Lung (tissue), 11 donors: ENCODE measurements at regions not wholly inside any gene's neighbourhood (a gene's known extent, or its start where the extent isn't known, plus 50 kb on each side); places are given as distances from the start of the nearest gene placed in this dataset.

ENCODE experiments used
- ATAC-seq: fragments of 200-7000 bp; cut with Tn5 transposase; one replicate; pipeline ENCODE4 v1.9.1; 2020; ENCODE audit warnings: moderate number of reproducible peaks; ENCODE audit not compliant: insufficient read depth, low FRiP score
- DNase-seq, 3 donors: peaks; one replicate each; pipeline ENCODE4 v3.0.0-alpha.2; 2013 to 2017
- H3K27ac ChIP-seq, 2 donors: one replicate each; pipeline ENCODE4 v1.5.1; 2013; ENCODE audit warnings: mild to moderate bottlenecking in 2 of 2, moderate library complexity in 2 of 2, control low read depth in 1 of 2, inconsistent platforms in 1 of 2, low read depth in 1 of 2, low read length in 1 of 2
- H3K27me3 ChIP-seq, 3 donors: one replicate each; pipeline ENCODE4 v1.5.1; 2013; ENCODE audit warnings: low read length in 2 of 3; ENCODE audit not compliant: control insufficient read depth in 3 of 3, insufficient read depth in 3 of 3
- H3K36me3 ChIP-seq, 4 donors: one replicate each; pipeline ENCODE4 v1.5.1; 2013; ENCODE audit warnings: low read length in 4 of 4, mild to moderate bottlenecking in 1 of 4, moderate library complexity in 1 of 4; ENCODE audit not compliant: control insufficient read depth in 4 of 4, insufficient read depth in 4 of 4
- H3K4me1 ChIP-seq, 5 donors: one replicate each; pipeline ENCODE4 v1.5.1; 2013; ENCODE audit warnings: low read length in 5 of 5, mild to moderate bottlenecking in 2 of 5, moderate library complexity in 1 of 5; ENCODE audit not compliant: control insufficient read depth in 5 of 5, insufficient read depth in 5 of 5
- H3K4me3 ChIP-seq: one replicate; pipeline ENCODE4 v1.5.1; 2013; ENCODE audit warnings: mild to moderate bottlenecking, control low read depth, moderate library complexity
- H3K9ac ChIP-seq, 2 donors: one replicate each; pipeline ENCODE4 v1.5.1; 2013; ENCODE audit warnings: low read length in 2 of 2, control low read depth in 1 of 2; ENCODE audit not compliant: insufficient read depth in 1 of 2
- H3K9me3 ChIP-seq, 4 donors: one replicate each; pipeline ENCODE4 v1.5.1; 2013; ENCODE audit warnings: low read length in 3 of 4, mild to moderate bottlenecking in 1 of 4, moderate library complexity in 1 of 4; ENCODE audit not compliant: control insufficient read depth in 4 of 4, insufficient read depth in 3 of 4
- whole genome bisulfite sequencing, 2 donors: extraction: QIAGEN DNeasy Blood & Tissue Kit; methylation state at CpG; one replicate each; pipeline ENCODE4 v1.1.7; 2013; 5-methylcytosine and 5-hydroxymethylcytosine counted together
- TF ChIP-seq, protein P1 (sequence below): IDR thresholded peaks from 2 replicates; pipeline ENCODE4 v1.5.1; 2012; ENCODE audit warnings: mild to moderate bottlenecking; ENCODE audit errors: control extremely low read depth, extremely low read depth
- donor health status: control.
- donor health status: control.
- donor health status: Bipolar disorder and iron deficiency.
- donor health status: healthy.
- donor health status: DM: yes; HTN: yes; CAD: no.

DNA sequence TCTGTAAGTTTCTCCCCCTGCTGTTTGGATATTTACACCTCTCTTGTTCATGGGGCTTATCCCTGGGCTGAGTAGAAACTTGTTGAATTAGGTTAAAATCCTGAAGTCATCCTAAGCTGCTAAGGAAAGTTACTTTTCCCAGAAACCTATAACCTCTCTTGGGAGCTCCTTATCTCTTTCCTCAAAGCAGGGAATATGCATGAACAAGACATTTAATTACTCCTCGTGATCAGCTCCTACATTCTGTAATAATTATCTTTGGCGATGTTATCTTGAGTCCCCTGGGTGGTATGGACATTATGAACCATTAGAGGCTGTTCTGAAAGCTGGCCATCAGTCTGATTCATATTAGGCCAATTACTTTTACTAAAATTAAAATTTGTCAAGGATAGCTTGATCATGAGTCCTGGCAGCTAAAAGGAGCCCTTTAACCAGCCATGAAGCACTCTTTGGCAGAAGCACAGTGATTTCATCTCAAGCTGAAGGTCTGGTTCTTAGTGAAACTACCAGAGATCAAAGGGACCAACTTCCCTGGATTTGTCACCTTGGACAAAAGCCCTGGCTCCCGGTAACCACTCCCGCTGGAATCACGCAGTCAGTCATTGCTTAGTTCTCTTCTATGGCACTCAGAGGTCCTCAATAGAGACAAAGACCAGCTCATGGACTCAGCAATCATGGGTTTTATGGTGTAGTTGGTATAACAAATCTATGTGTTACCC is 811.8 kb downstream of the UQCRFS1 start:
- Histone ChIP-seq H3K27ac (no peak overlapping the region), H3K27me3 (peaks cover 0 to 29% (median 12%) of the 10 kb centered on the region in 3 donors), H3K36me3 (no peaks in the 10 kb centered on the region), H3K9ac (no peak overlapping the region), H3K4me3 (no peak overlapping the region), H3K4me1 (peaks cover 0 to 2% (median 0%) of the 10 kb centered on the region in 5 donors), H3K9me3 (peaks cover 0 to 11% (median 1%) of the 10 kb centered on the region in 4 donors)
- DNase-seq (no peak), ATAC-seq (no peak)
- 55 to 77% methylated on average over 5 of the region's 5 CpGs for WGBS, 2 donors
- TF ChIP-seq, protein P1, sequence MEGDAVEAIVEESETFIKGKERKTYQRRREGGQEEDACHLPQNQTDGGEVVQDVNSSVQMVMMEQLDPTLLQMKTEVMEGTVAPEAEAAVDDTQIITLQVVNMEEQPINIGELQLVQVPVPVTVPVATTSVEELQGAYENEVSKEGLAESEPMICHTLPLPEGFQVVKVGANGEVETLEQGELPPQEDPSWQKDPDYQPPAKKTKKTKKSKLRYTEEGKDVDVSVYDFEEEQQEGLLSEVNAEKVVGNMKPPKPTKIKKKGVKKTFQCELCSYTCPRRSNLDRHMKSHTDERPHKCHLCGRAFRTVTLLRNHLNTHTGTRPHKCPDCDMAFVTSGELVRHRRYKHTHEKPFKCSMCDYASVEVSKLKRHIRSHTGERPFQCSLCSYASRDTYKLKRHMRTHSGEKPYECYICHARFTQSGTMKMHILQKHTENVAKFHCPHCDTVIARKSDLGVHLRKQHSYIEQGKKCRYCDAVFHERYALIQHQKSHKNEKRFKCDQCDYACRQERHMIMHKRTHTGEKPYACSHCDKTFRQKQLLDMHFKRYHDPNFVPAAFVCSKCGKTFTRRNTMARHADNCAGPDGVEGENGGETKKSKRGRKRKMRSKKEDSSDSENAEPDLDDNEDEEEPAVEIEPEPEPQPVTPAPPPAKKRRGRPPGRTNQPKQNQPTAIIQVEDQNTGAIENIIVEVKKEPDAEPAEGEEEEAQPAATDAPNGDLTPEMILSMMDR: no peak

DNA sequence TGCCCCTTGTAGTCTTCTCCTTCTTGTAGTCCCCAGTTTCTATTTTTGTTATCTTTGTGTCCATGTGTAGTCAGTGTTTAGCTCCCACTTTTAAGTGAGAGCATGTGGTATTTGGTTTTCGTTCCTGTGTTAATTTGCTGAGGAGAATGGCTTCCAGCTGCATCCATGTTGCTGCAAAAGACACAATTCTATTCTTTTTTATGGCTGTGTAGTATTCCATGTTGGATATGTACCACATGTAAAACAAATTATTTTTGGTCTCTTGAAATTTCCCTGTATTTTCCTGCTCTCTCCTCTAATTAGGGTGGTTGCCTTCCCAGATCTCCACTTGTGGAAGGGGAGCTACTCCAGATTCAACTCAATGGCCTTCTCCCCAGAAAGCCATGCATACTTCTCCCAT is 813.8 kb downstream of the UQCRFS1 start:
- DNase-seq (no peak), ATAC-seq (no peak)
- no peak overlapping the region for H3K4me3 ChIP-seq
- peaks cover 0 to 19% (median 3%) of the 10 kb centered on the region in 3 donors for H3K27me3 ChIP-seq
- 79 to 85% methylated on average over 1 of the region's 1 CpG for WGBS, 2 donors
- no peak overlapping the region for H3K9ac ChIP-seq
- H3K36me3 ChIP-seq: no peaks in the 10 kb centered on the region
- TF ChIP-seq, protein P1: no peak
- peaks cover 0 to 1% (median 0%) of the 10 kb centered on the region in 5 donors for H3K4me1 ChIP-seq
- peaks cover 0 to 11% (median 1%) of the 10 kb centered on the region in 4 donors for H3K9me3 ChIP-seq
- no peak overlapping the region for H3K27ac ChIP-seq

DNA sequence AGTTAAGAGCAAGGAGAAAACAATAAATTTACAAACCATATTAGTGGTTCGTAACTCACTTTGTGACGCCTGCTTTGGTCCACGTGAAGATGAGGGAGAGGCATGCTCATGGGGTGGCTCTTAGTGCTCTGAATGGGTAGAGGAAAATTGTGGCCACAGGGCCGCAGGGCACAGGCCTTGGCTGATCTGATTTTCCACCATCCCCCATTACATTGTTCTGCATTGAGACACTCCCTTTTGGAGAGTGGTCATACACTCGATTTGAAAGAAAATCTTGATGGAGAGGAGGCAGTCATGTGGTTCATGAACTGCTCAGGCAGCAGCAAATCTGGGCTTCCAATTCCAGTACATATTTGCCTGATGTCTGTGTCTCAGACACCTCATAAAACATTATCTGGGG is 815.2 kb downstream of the UQCRFS1 start:
- TF ChIP-seq, protein P1: no peak
- ATAC-seq: no peak
- 75 to 88% methylated on average over 5 of the region's 5 CpGs for WGBS, 2 donors

DNA sequence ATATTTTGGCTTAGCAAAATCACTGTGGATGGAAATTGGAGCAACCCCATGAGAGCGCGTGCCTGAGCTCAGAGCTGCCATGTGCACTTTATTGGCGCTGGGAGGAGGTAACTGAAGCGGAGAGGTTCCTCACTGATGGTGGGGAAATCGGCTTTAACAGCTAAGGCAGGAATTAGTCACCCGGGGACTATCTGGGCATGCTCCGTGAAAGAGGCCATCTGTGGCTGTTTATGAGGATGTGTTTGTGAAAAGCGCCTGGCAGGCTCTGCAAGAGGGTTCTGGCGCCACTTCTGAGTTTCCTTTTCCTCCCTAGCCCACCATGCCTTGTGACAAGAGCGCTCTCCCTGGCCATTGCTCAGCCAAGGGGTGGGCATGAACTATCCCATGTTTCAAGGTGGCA is 815.6 kb downstream of the UQCRFS1 start:
- no peak overlapping the region for H3K4me3 ChIP-seq
- peaks cover 0 to 9% (median 0%) of the 10 kb centered on the region in 3 donors for H3K27me3 ChIP-seq
- TF ChIP-seq, protein P1: no peak
- DNase-seq: no peak
- no peak for ATAC-seq
- H3K36me3 ChIP-seq: no peaks in the 10 kb centered on the region
- no peak overlapping the region for H3K27ac ChIP-seq
- H3K9ac ChIP-seq: no peak overlapping the region
- H3K9me3 ChIP-seq: peaks cover 0 to 9% (median 1%) of the 10 kb centered on the region in 4 donors
- peaks cover 0 to 1% (median 0%) of the 10 kb centered on the region in 5 donors for H3K4me1 ChIP-seq
- WGBS, 2 donors: 75 to 80% methylated on average over 10 of the region's 10 CpGs

More for the DNA sequence above, 815.2 kb downstream of the UQCRFS1 start:
- DNase-seq: no peak
- Histone ChIP-seq H3K9ac (no peak overlapping the region), H3K4me1 (peaks cover 0 to 1% (median 0%) of the 10 kb centered on the region in 5 donors), H3K27me3 (peaks cover 0 to 10% (median 0%) of the 10 kb centered on the region in 3 donors), H3K9me3 (peaks cover 0 to 9% (median 1%) of the 10 kb centered on the region in 4 donors), H3K36me3 (no peaks in the 10 kb centered on the region), H3K27ac (no peak overlapping the region), H3K4me3 (no peak overlapping the region)
